Esophagus muscularis mucosa (tissue), 3 donors: ENCODE measurements at regions not wholly inside any gene's neighbourhood (a gene's known extent, or its start where the extent isn't known, plus 50 kb on each side); places are given as distances from the start of the nearest gene placed in this dataset.

Source experiments
- CTCF ChIP-seq, 3 experiments: fragments of 200-600 bp in 2 of 3; fragments of 450-650 bp in 1 of 3; sonication (generic) in 2 of 3; IDR thresholded peaks; one replicate each; pipeline ENCODE4 v1.5.1; 2017 to 2019; ENCODE audit warnings: antibody characterized with exemption in 3 of 3, mild to moderate bottlenecking in 2 of 3, moderate library complexity in 1 of 3
- POLR2A ChIP-seq: fragments of 450-650 bp; IDR thresholded peaks from one replicate; pipeline ENCODE4 v1.6.1; 2017; ENCODE audit warnings: antibody characterized with exemption, moderate library complexity, mild to moderate bottlenecking, low read depth
- POLR2AphosphoS5 ChIP-seq, 2 donors: sonication (generic); formaldehyde crosslinking; IDR thresholded peaks; one replicate each; pipeline ENCODE4 v1.6.1; 2017; ENCODE audit warnings: antibody characterized with exemption in 2 of 2

DNA sequence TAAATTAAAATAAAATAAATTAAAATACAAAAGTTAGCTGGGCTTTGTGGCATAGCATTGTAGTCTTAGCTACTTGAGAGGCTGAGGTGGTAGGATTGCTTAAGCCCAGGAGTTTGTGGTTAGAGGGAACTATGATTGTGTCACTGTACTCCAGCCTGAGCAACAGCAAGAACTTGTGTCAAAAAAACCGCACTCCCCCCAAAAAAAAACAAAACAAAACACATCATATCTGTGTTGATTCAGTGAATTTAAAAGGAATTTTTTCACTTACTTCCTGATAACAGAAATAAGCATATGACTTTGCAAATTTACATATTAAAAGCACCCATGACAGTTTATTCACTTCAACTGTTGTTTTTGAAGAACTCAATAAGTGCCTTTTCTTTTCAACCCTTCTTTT is 68.1 kb upstream of the PELI1 start:
- TF ChIP-seq POLR2A (no peak), CTCF (IDR thresholded peaks at IDR 0.05) (no peak), POLR2AphosphoS5 (IDR thresholded peaks at IDR 0.05) (no peak)
